OCI-LY1 (cell line): ENCODE measurements at regions not wholly inside any gene's neighbourhood (a gene's known extent, or its start where the extent isn't known, plus 50 kb on each side); places are given as distances from the start of the nearest gene placed in this dataset.
"Not testable (repeated sequence)": the region's sequence is repeated elsewhere in the genome, so short reads cannot be mapped to it uniquely, and the experiment has no call there.

Experiments used
- H2AFZ ChIP-seq: fragments of 200-600 bp; sonication (generic), shearing (Covaris generic); 2 replicates; pipeline ENCODE4 v1.6.0; 2014; ENCODE audit warnings: antibody characterized with exemption, mild to moderate bottlenecking, low read length
- H3F3A ChIP-seq: fragments of 200-600 bp; sonication (generic), shearing (Covaris generic); 2 replicates; pipeline ENCODE4 v1.6.0; 2014; ENCODE audit warnings: mild to moderate bottlenecking, antibody characterized with exemption, low read length, moderate library complexity; ENCODE audit not compliant: insufficient read depth
- H3K27ac ChIP-seq: fragments of 200-600 bp; sonication (generic); 2 replicates; pipeline ENCODE4 v1.5.1; 2014; ENCODE audit warnings: low read length, mixed run types, mild to moderate bottlenecking, low read depth; ENCODE audit not compliant: poor library complexity, severe bottlenecking
- H3K27me3 ChIP-seq: fragments of 200-600 bp; sonication (generic); 2 replicates; pipeline ENCODE4 v1.6.0; 2014; ENCODE audit warnings: antibody characterized with exemption, mild to moderate bottlenecking, low read length, moderate library complexity; ENCODE audit not compliant: insufficient read depth
- H3K36me3 ChIP-seq: fragments of 200-600 bp; sonication (generic); 2 replicates; pipeline ENCODE4 v1.6.1; 2014; ENCODE audit warnings: mild to moderate bottlenecking, antibody characterized with exemption, low read length, moderate library complexity, mixed read lengths; ENCODE audit not compliant: insufficient read depth
- H3K4me1 ChIP-seq: fragments of 200-600 bp; sonication (generic); 2 replicates; pipeline ENCODE4 v1.5.1; 2014; ENCODE audit warnings: mild to moderate bottlenecking, low read length, moderate library complexity; ENCODE audit not compliant: insufficient read depth, severe bottlenecking
- H3K4me2 ChIP-seq: fragments of 200-600 bp; sonication (generic), shearing (Covaris generic); 2 replicates; pipeline ENCODE4 v1.6.1; 2014; ENCODE audit warnings: low read length
- H3K4me3 ChIP-seq: fragments of 200-600 bp; sonication (generic); 2 replicates; pipeline ENCODE4 v1.5.1; 2014; ENCODE audit warnings: low read length, low read depth, mild to moderate bottlenecking, mixed read lengths; ENCODE audit not compliant: poor library complexity, severe bottlenecking
- H3K79me2 ChIP-seq: fragments of 200-600 bp; shearing (Covaris generic); 2 replicates; pipeline ENCODE4 v1.6.1; 2016; ENCODE audit warnings: mixed run types, low read length, mixed read lengths; ENCODE audit not compliant: insufficient read depth
- H3K9ac ChIP-seq: fragments of 200-600 bp; sonication (generic), shearing (Covaris generic); 2 replicates; pipeline ENCODE4 v1.6.1; 2014; ENCODE audit warnings: mild to moderate bottlenecking, low read length, mixed read lengths
- H3K9me2 ChIP-seq: fragments of 200-600 bp; sonication (generic), shearing (Covaris generic); 2 replicates; pipeline ENCODE4 v1.6.1; 2014; ENCODE audit warnings: low read depth, mild to moderate bottlenecking, low read length, mixed read lengths
- H3K9me3 ChIP-seq: fragments of 200-600 bp; shearing (Covaris generic); 2 replicates; pipeline ENCODE4 v1.6.1; 2014; ENCODE audit warnings: low read length, mixed read lengths
- H4K20me1 ChIP-seq: fragments of 200-600 bp; sonication (generic), shearing (Covaris generic); 2 replicates; pipeline ENCODE4 v1.6.0; 2016; ENCODE audit warnings: mild to moderate bottlenecking, low read length; ENCODE audit not compliant: insufficient read depth
- CTCF ChIP-seq: fragments of 200-600 bp; sonication (generic), shearing (Covaris generic); IDR thresholded peaks from 2 replicates; pipeline ENCODE4 v1.5.1; 2017; ENCODE audit warnings: mild to moderate bottlenecking, antibody characterized with exemption, low read length, moderate library complexity, mixed read lengths
- EZH2 ChIP-seq: fragments of 200-600 bp; sonication (generic), shearing (Covaris generic); IDR thresholded peaks from 2 replicates; pipeline ENCODE4 v1.8.0; 2017; ENCODE audit warnings: borderline replicate concordance, mixed run types, mild to moderate bottlenecking, antibody characterized with exemption, low read length, moderate library complexity, mixed read lengths

- Histone ChIP-seq H3K9ac (no peak overlapping the region), H3K9me2 (no peaks in the 10 kb centered on the region), H3K27ac (no peak overlapping the region), H3K4me3 (no peak overlapping the region), H3K36me3 (no peaks in the 10 kb centered on the region), H3K79me2 (no peaks in the 10 kb centered on the region), H3F3A (no peaks in the 10 kb centered on the region), H4K20me1 (no peaks in the 10 kb centered on the region), H2AFZ (no peak overlapping the region), H3K27me3 (no peaks in the 10 kb centered on the region), H3K4me2 (no peak overlapping the region), H3K9me3 (peaks cover 3% of the 10 kb centered on the region; the same call in 1 of the 2 replicates), H3K4me1 (no peaks in the 10 kb centered on the region)
- no peak for TF ChIP-seq EZH2
- TF ChIP-seq CTCF = no peak
Observed at GRCh38 chr18:70576276-70577022, 287.6 kb downstream of the SOCS6 start.

DNA sequence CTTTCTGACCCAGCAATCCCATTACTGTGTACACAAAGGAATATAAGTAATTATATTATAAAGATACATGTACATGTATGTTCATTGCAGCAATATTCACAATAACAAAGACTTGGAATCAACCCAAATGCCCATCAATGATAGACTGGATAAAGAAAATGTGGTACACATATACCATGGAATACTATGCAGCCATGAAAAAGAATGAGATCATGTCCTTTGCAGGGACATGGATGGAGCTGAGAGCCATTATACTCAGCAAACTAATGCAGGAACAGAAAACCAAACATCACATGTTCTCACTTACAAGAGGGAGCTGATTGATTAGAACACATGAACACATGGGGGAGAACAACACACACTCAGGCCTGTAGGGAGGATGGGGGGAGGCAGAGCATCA is 286.1 kb downstream of the SOCS6 start:
- H3K4me3 ChIP-seq, H3K27ac ChIP-seq, H3K4me2 ChIP-seq, H2AFZ ChIP-seq, H3K79me2 ChIP-seq, H3K9me2 ChIP-seq, H3K9ac ChIP-seq, H3F3A ChIP-seq, H3K9me3 ChIP-seq, H3K4me1 ChIP-seq, H4K20me1 ChIP-seq, H3K27me3 ChIP-seq, H3K36me3 ChIP-seq: not testable (repeated sequence)

DNA sequence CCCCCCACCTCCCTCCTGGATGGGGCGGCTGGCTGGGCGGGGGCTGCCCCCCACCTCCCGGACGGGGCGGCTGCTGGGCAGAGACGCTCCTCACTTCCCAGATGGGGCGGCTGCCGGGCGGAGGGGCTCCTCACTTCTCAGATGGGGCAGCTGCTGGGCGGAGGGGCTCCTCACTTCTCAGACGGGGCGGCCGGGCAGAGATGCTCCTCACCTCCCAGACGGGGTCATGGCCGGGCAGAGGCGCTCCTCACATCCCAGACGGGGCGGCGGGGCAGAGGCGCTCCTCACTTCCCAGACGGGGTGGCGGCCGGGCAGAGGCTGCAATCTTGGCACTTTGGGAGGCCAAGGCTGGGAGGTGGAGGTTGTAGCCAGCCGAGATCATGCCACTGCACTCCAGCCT is 280.8 kb downstream of the SOCS6 start:
- not testable (repeated sequence) for H3K4me2 ChIP-seq, H3K4me3 ChIP-seq, H3K9ac ChIP-seq, H2AFZ ChIP-seq, H3K9me3 ChIP-seq, H4K20me1 ChIP-seq, H3K79me2 ChIP-seq, H3K9me2 ChIP-seq, H3K4me1 ChIP-seq, H3K27me3 ChIP-seq, H3K27ac ChIP-seq, H3F3A ChIP-seq, H3K36me3 ChIP-seq

- Histone ChIP-seq H3K79me2 (no peaks in the 10 kb centered on the region), H3F3A (no peaks in the 10 kb centered on the region), H3K4me2 (no peak overlapping the region), H3K4me1 (no peaks in the 10 kb centered on the region), H3K9me3 (no peaks in the 10 kb centered on the region), H3K27me3 (no peaks in the 10 kb centered on the region), H3K36me3 (no peaks in the 10 kb centered on the region), H2AFZ (no peak overlapping the region), H3K9ac (no peak overlapping the region), H3K4me3 (no peak overlapping the region), H4K20me1 (no peaks in the 10 kb centered on the region), H3K27ac (no peak overlapping the region), H3K9me2 (no peaks in the 10 kb centered on the region)
- no peak for TF ChIP-seq CTCF
- TF ChIP-seq EZH2 = no peak
Observed at GRCh38 chr18:70559446-70559845, 270.6 kb downstream of the SOCS6 start.
